ENCODE measurements at regions not wholly inside any gene's neighbourhood (a gene's known extent, or its start where the extent isn't known, plus 50 kb on each side); places are given as distances from the start of the nearest gene placed in this dataset.

DNA sequence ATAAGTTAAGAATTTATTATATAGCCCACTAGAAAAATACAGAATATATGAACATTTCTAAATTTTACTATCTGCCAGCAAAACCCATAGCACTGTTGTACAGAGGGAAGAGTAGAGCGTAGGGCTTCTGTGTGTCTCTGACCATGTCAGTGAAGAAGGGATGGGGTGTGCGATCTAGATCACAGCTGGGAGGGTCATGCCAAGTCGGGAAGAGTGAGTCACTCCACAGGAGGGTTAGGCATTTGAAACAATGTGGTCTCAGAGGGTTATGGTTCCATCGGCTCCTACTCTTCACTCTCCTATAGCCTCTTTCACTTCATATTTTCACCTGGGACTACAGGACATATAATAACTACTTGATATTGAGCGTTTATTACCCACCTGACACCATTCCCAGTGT, 185.1 kb upstream of the DDHD1 start:
- TF ChIP-seq, protein P1, sequence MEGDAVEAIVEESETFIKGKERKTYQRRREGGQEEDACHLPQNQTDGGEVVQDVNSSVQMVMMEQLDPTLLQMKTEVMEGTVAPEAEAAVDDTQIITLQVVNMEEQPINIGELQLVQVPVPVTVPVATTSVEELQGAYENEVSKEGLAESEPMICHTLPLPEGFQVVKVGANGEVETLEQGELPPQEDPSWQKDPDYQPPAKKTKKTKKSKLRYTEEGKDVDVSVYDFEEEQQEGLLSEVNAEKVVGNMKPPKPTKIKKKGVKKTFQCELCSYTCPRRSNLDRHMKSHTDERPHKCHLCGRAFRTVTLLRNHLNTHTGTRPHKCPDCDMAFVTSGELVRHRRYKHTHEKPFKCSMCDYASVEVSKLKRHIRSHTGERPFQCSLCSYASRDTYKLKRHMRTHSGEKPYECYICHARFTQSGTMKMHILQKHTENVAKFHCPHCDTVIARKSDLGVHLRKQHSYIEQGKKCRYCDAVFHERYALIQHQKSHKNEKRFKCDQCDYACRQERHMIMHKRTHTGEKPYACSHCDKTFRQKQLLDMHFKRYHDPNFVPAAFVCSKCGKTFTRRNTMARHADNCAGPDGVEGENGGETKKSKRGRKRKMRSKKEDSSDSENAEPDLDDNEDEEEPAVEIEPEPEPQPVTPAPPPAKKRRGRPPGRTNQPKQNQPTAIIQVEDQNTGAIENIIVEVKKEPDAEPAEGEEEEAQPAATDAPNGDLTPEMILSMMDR (IDR thresholded peaks at IDR 0.05): no peak
- TF ChIP-seq POLR2A (IDR thresholded peaks at IDR 0.05): no peak

Measured in testis (tissue), 2 donors.